AG04450 (cell line): ENCODE measurements at regions not wholly inside any gene's neighbourhood (a gene's known extent, or its start where the extent isn't known, plus 50 kb on each side); places are given as distances from the start of the nearest gene placed in this dataset.
"Not testable (repeated sequence)": the region's sequence is repeated elsewhere in the genome, so short reads cannot be mapped to it uniquely, and the experiment has no call there.

Experiments
- CTCF ChIA-PET: fragments of 300-600, 350-600 bp; formaldehyde crosslinking; extraction: SDS; loops from one replicate; lab custom pipeline; 2022; ENCODE audit warnings: antibody characterized with exemption, inconsistent platforms; lab: Charles Lee
- POLR2A ChIA-PET: fragments of 350-600 bp; formaldehyde crosslinking; extraction: SDS; loops from one replicate; lab custom pipeline; 2021; ENCODE audit warnings: antibody characterized with exemption, inconsistent platforms; lab: Yijun Ruan, JAX
- DNase-seq: peaks from one replicate; pipeline ENCODE4 v3.0.0-alpha.2; 2011; ENCODE audit warnings: low read depth, low spot score
- H3K27ac ChIP-seq: one replicate; pipeline ENCODE4 v1.5.1; 2012; ENCODE audit warnings: low read depth, low read length, control low read depth
- H3K27me3 ChIP-seq: one replicate; pipeline ENCODE4 v1.6.0; 2012; ENCODE audit warnings: low read length; ENCODE audit not compliant: control insufficient read depth, insufficient read depth
- H3K4me3 ChIP-seq: 2 replicates; pipeline ENCODE4 v1.5.1; 2011; ENCODE audit warnings: mild to moderate bottlenecking, low read depth, low read length, control low read depth
- H3K9me3 ChIP-seq: 2 replicates; pipeline ENCODE4 v1.5.1; 2012; ENCODE audit warnings: low read length; ENCODE audit not compliant: control insufficient read depth, insufficient read depth
- CTCF ChIP-seq: IDR thresholded peaks from 2 replicates; pipeline ENCODE4 v1.5.1; 2011; ENCODE audit warnings: low read depth, low read length, control low read depth, inconsistent platforms

GRCh38 chr4:12445711-12446235 is 1017.1 kb upstream of the HS3ST1 start:
- Histone ChIP-seq H3K27ac (no peak overlapping the region), H3K9me3 (peaks cover 7% of the 10 kb centered on the region), H3K4me3 (no peak overlapping the region), H3K27me3 (no peaks in the 10 kb centered on the region)
- CTCF ChIA-PET, result no interaction called here
- no peak for DNase-seq
- no peak for TF ChIP-seq CTCF
- POLR2A ChIA-PET, result no interaction called here

- H3K9me3 ChIP-seq, result no peaks in the 10 kb centered on the region; the same call in 1 of the 2 replicates
- ChIA-PET POLR2A (no interaction called here), CTCF (no interaction called here)
- no peaks in the 10 kb centered on the region for H3K27me3 ChIP-seq
- TF ChIP-seq CTCF, result no peak
- no peak overlapping the region for H3K4me3 ChIP-seq
- no peak overlapping the region for H3K27ac ChIP-seq
- DNase-seq, result no peak
These were observed 1011.1 kb upstream of the HS3ST1 start for GRCh38 chr4:12439633-12440305.

GRCh38 chr4:12431259-12431658 is 1002.6 kb upstream of the HS3ST1 start:
- POLR2A ChIA-PET, H3K27me3 ChIP-seq, CTCF ChIA-PET, H3K27ac ChIP-seq, DNase-seq, H3K4me3 ChIP-seq: not testable (repeated sequence)
- H3K9me3 ChIP-seq, result peaks cover 13% of the 10 kb centered on the region

GRCh38 chr4:12421364-12421763 is 992.7 kb upstream of the HS3ST1 start:
- peaks cover 3% of the 10 kb centered on the region; the same call in 1 of the 2 replicates for H3K9me3 ChIP-seq
- ChIA-PET CTCF (no interaction called here), POLR2A (no interaction called here)
- H3K27me3 ChIP-seq, result no peaks in the 10 kb centered on the region
- H3K27ac ChIP-seq, result no peak overlapping the region
- no peak for TF ChIP-seq CTCF
- DNase-seq, result no peak
- no peak overlapping the region for H3K4me3 ChIP-seq

GRCh38 chr4:12416755-12417154 is 988.1 kb upstream of the HS3ST1 start:
- ChIA-PET POLR2A (no interaction called here), CTCF (interaction anchor here (0.7 kb wide), 1 partner anchor 1238 kb away, joined by 5 read pairs; no protein-coding TSS in a partner anchor)
- Histone ChIP-seq H3K4me3 (no peak overlapping the region), H3K27ac (no peak overlapping the region), H3K9me3 (peaks cover 3% of the 10 kb centered on the region; the same call in 1 of the 2 replicates), H3K27me3 (no peaks in the 10 kb centered on the region)
- TF ChIP-seq CTCF, result no peak
- no peak for DNase-seq
